Cardiac muscle cell (in vitro differentiated cells and primary cell): ENCODE measurements at regions not wholly inside any gene's neighbourhood (a gene's known extent, or its start where the extent isn't known, plus 50 kb on each side); places are given as distances from the start of the nearest gene placed in this dataset.

Experiments
- DNase-seq, 2 donors: peaks; one replicate each; pipeline versions ENCODE4 v3.0.0 to v3.0.0-alpha.2; 2010 to 2017; ENCODE audit warnings: low read depth in 1 of 2, low spot score in 1 of 2
- H3K27ac ChIP-seq: fragments of 200-600 bp; sonication (generic); 2 replicates; pipeline ENCODE4 v1.5.1; 2016
- H3K27me3 ChIP-seq: fragments of 200-600 bp; sonication (generic); 2 replicates; pipeline ENCODE4 v1.6.0; 2016; ENCODE audit warnings: control low read depth
- H3K36me3 ChIP-seq: fragments of 200-600 bp; sonication (generic); 2 replicates; pipeline ENCODE4 v1.5.1; 2016; ENCODE audit warnings: control low read depth
- H3K4me1 ChIP-seq: fragments of 200-600 bp; sonication (generic); 2 replicates; pipeline ENCODE4 v1.8.1; 2017; ENCODE audit warnings: low read depth, mild to moderate bottlenecking, mixed run types
- H3K4me3 ChIP-seq: fragments of 200-600 bp; sonication (generic); 2 replicates; pipeline ENCODE4 v1.5.1; 2016; ENCODE audit warnings: mild to moderate bottlenecking
- H3K9me3 ChIP-seq: fragments of 200-600 bp; sonication (generic); 2 replicates; pipeline ENCODE4 v1.5.1; 2017; ENCODE audit warnings: low read depth, mild to moderate bottlenecking, control low read depth
- TF ChIP-seq, protein P1 (sequence below): IDR thresholded peaks from 2 replicates; pipeline ENCODE4 v1.5.1; 2012; ENCODE audit warnings: low read depth, mild to moderate bottlenecking, low read length

DNA sequence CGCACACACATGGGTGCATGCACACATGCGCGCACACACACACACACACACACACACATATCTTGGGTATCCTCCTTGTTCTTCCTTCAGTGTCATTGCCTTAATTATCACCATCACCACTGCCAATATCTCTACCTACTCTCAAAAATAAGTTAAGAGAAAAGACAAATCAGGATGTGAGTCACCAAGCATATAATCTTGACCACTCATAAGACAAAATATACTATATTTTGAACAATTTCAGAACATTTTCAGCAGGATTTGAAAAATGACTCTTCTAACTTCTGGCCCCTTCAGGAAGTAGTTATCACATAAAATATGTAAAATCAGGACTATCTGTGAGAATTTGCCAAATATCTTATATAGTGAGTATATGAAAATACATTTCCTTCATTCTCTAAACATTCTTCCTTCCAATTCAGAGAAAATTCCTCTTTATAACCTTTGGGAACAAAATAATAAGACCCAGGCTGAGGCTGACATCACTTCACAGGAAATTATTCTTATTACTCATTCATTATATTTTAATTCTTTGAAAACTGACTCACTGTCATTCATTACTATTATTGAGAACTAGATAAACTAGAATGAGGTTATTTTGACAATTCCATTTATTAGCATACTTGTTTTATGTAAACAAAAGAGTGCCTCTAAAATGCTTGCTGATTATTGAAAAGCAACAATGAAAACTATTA lies 772.0 kb upstream of the ACO1 start:
- H3K9me3 ChIP-seq: no peaks in the 10 kb centered on the region
- H3K4me1 ChIP-seq: no peaks in the 10 kb centered on the region
- H3K4me3 ChIP-seq: no peak overlapping the region
- H3K36me3 ChIP-seq: no peaks in the 10 kb centered on the region
- H3K27ac ChIP-seq: no peak overlapping the region
- no peak for DNase-seq
- H3K27me3 ChIP-seq: no peaks in the 10 kb centered on the region
- TF ChIP-seq, protein P1, sequence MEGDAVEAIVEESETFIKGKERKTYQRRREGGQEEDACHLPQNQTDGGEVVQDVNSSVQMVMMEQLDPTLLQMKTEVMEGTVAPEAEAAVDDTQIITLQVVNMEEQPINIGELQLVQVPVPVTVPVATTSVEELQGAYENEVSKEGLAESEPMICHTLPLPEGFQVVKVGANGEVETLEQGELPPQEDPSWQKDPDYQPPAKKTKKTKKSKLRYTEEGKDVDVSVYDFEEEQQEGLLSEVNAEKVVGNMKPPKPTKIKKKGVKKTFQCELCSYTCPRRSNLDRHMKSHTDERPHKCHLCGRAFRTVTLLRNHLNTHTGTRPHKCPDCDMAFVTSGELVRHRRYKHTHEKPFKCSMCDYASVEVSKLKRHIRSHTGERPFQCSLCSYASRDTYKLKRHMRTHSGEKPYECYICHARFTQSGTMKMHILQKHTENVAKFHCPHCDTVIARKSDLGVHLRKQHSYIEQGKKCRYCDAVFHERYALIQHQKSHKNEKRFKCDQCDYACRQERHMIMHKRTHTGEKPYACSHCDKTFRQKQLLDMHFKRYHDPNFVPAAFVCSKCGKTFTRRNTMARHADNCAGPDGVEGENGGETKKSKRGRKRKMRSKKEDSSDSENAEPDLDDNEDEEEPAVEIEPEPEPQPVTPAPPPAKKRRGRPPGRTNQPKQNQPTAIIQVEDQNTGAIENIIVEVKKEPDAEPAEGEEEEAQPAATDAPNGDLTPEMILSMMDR: no peak

DNA sequence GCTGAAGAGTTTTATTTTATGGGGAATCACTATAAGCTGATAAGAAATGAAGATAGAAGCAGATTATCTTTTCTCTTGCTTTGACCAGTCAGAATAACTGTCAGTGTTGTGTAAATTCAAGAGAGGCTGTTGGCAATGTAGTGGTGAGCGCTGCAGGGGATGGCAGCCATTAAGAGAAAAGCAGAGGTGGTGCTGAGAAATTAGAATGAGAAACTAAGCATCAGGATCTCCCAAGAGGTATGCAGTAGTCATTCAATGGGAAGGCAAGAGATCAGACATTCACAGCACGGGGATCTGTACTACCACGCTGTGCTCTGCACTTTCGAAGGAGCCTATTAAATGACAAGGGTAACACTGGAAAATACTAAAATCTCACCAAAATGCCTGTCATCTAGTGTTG lies 768.5 kb upstream of the ACO1 start:
- no peaks in the 10 kb centered on the region for H3K27me3 ChIP-seq
- H3K27ac ChIP-seq: no peak overlapping the region
- no peak overlapping the region for H3K4me3 ChIP-seq
- no peaks in the 10 kb centered on the region for H3K36me3 ChIP-seq
- no peaks in the 10 kb centered on the region for H3K9me3 ChIP-seq
- TF ChIP-seq, protein P1: no peak
- no peaks in the 10 kb centered on the region for H3K4me1 ChIP-seq
- no peak for DNase-seq

DNA sequence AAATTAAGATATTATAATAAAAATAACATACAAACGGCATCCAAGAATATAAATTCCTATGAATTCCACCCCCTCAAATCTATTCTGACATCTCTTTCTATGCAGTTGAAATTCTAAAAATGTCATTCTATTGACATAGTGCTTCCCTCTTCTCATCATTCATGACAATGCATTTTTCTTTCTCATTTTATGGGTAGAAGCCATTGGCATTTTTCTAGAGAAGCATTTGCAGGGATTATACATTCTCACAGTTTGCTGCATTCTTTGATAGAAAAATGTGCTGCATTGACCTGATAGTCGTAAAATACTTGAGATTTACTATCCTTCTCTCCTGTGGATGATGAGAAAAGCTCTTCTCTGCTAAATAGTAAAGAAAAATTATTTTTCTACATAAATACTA lies 760.9 kb upstream of the ACO1 start:
- Histone ChIP-seq H3K27me3 (no peaks in the 10 kb centered on the region), H3K36me3 (no peaks in the 10 kb centered on the region), H3K9me3 (no peaks in the 10 kb centered on the region), H3K27ac (no peak overlapping the region), H3K4me3 (no peak overlapping the region), H3K4me1 (no peaks in the 10 kb centered on the region)
- DNase-seq: no peak
- TF ChIP-seq, protein P1: no peak

DNA sequence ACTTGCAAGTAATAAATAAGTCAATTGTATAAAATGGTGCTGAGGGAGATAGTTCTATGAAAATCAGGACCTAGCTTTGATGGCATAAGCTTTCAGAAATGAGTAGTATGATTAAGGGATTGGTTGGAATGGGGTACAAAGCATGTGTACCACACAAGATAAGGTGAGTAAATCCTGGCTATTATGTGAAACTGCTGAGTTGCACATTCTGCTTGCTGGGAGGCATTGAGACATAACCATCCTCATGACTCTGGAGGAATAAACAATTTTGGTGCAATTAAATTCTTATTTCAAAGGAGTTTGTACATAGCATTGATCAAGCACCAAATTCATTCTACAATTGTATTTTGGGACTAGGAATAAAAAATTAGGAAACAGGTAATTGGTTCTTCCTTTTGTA lies 755.2 kb upstream of the ACO1 start:
- no peaks in the 10 kb centered on the region for H3K9me3 ChIP-seq
- H3K27ac ChIP-seq: no peak overlapping the region
- no peaks in the 10 kb centered on the region for H3K4me1 ChIP-seq
- no peak overlapping the region for H3K4me3 ChIP-seq
- no peak for DNase-seq
- no peaks in the 10 kb centered on the region for H3K36me3 ChIP-seq
- TF ChIP-seq, protein P1: no peak
- H3K27me3 ChIP-seq: no peaks in the 10 kb centered on the region

GRCh38 chr9:31637265-31637664 lies 747.2 kb upstream of the ACO1 start:
- Histone ChIP-seq H3K9me3 (no peaks in the 10 kb centered on the region), H3K4me1 (no peaks in the 10 kb centered on the region), H3K27me3 (no peaks in the 10 kb centered on the region), H3K36me3 (no peaks in the 10 kb centered on the region), H3K4me3 (no peak overlapping the region), H3K27ac (no peak overlapping the region)
- TF ChIP-seq, protein P1: no peak
- DNase-seq: no peak

GRCh38 chr9:31637861-31638260 lies 746.6 kb upstream of the ACO1 start:
- Histone ChIP-seq H3K27me3 (no peaks in the 10 kb centered on the region), H3K4me3 (no peak overlapping the region), H3K9me3 (no peaks in the 10 kb centered on the region), H3K36me3 (no peaks in the 10 kb centered on the region), H3K4me1 (no peaks in the 10 kb centered on the region), H3K27ac (no peak overlapping the region)
- DNase-seq: no peak
- TF ChIP-seq, protein P1: no peak
